A673 (cell line): ENCODE measurements at regions not wholly inside any gene's neighbourhood (a gene's known extent, or its start where the extent isn't known, plus 50 kb on each side); places are given as distances from the start of the nearest gene placed in this dataset.

Experiments
- BruUV-seq: library from RNA; stranded (reverse); fragments of 400-500 nt; replicated peaks from 2 replicates; lab custom pipeline; 2021; lab: Mats Ljungman, UMichigan
- CTCF ChIA-PET: fragments of 300-600 bp; sonication (Branson Sonifier 250); formaldehyde crosslinking; loops from one replicate; lab custom pipeline; 2022; ENCODE audit warnings: antibody characterized with exemption; lab: Charles Lee
- POLR2A ChIA-PET: fragments of 300-600 bp; sonication (Branson Sonifier 250); formaldehyde crosslinking; loops from one replicate; lab custom pipeline; 2022; ENCODE audit warnings: antibody characterized with exemption; ENCODE audit not compliant: low non-redundant PET; lab: Charles Lee
- DNase-seq: peaks from one replicate; pipeline ENCODE4 v3.0.0-alpha.2; 2015; ENCODE audit warnings: low spot score
- H3K27ac ChIP-seq: fragments of 200-600 bp; sonication (generic); 2 replicates; pipeline ENCODE4 v1.5.1; 2016; ENCODE audit warnings: mixed run types, low read depth, mild to moderate bottlenecking, mixed read lengths, antibody characterized with exemption, low read length; ENCODE audit not compliant: poor library complexity, severe bottlenecking
- H3K27me3 ChIP-seq: fragments of 200-600 bp; sonication (generic); replicated peaks from 2 replicates; pipeline ENCODE4 v1.6.1; 2017; ENCODE audit warnings: mixed run types, low read depth, mild to moderate bottlenecking, mixed read lengths, antibody characterized with exemption, low read length; ENCODE audit not compliant: insufficient read depth, poor library complexity
- H3K36me3 ChIP-seq: fragments of 200-600 bp; sonication (generic); 2 replicates; pipeline ENCODE4 v1.6.1; 2016; ENCODE audit warnings: mixed run types, mild to moderate bottlenecking, mixed read lengths, antibody characterized with exemption, low read length; ENCODE audit not compliant: insufficient read depth, poor library complexity, severe bottlenecking
- H3K4me1 ChIP-seq: fragments of 200-600 bp; sonication (generic); 2 replicates; pipeline ENCODE4 v1.6.1; 2017; ENCODE audit warnings: mixed run types, mild to moderate bottlenecking, mixed read lengths, antibody characterized with exemption, low read length; ENCODE audit not compliant: insufficient read depth, poor library complexity, severe bottlenecking
- H3K4me3 ChIP-seq: fragments of 200-600 bp; sonication (generic); 2 replicates; pipeline ENCODE4 v1.5.1; 2016; ENCODE audit warnings: low read depth, mixed run types, mild to moderate bottlenecking, mixed read lengths, low read length; ENCODE audit not compliant: poor library complexity, severe bottlenecking
- H3K9me3 ChIP-seq: fragments of 200-600 bp; sonication (generic); 2 replicates; pipeline ENCODE4 v1.6.1; 2016; ENCODE audit warnings: mixed run types, low read depth, mild to moderate bottlenecking, mixed read lengths, antibody characterized with exemption, low read length; ENCODE audit not compliant: poor library complexity, severe bottlenecking
- CTCF ChIP-seq: fragments of 300-800, 200-600 bp; sonication (generic); conservative IDR thresholded peaks from 2 replicates; pipeline ENCODE4 v1.5.1; 2017; ENCODE audit warnings: low read depth, mild to moderate bottlenecking, antibody characterized with exemption, low read length, moderate library complexity, mixed read lengths
- EZH2 ChIP-seq: fragments of 200-600 bp; sonication (generic); IDR thresholded peaks from 2 replicates; pipeline ENCODE4 v1.6.1; 2017; ENCODE audit warnings: borderline replicate concordance, low read depth, mild to moderate bottlenecking, mixed read lengths, antibody characterized with exemption, low read length; ENCODE audit not compliant: poor library complexity, severe bottlenecking
- intact Hi-C: fragments of 100-400 bp; cut with micrococcal nuclease; formaldehyde crosslinking; loops from one replicate; pipeline ENCODE4 v1.10.0; 2022; ENCODE audit not compliant: unreplicated experiment

- DNase-seq: no peak
- Histone ChIP-seq H3K27ac (no peak overlapping the region), H3K4me3 (no peak overlapping the region), H3K27me3 (no peaks in the 10 kb centered on the region), H3K9me3 (no peaks in the 10 kb centered on the region), H3K36me3 (no peaks in the 10 kb centered on the region), H3K4me1 (peaks cover 22% of the 10 kb centered on the region)
- CTCF ChIA-PET: no interaction called here
- POLR2A ChIA-PET: no interaction called here
- BruUV-seq: no TSS peak
- TF ChIP-seq EZH2 (no peak), CTCF (no peak)
- intact Hi-C loops: no loop called here
Measured at GRCh38 chr11:123328281-123328867, 101.7 kb upstream of the GRAMD1B start.

- no peak overlapping the region for H3K4me3 ChIP-seq
- POLR2A ChIA-PET: no interaction called here
- no TSS peak for BruUV-seq
- no peak for TF ChIP-seq EZH2
- no peak for DNase-seq
- H3K27ac ChIP-seq: no peak overlapping the region
- peaks cover 10% of the 10 kb centered on the region for H3K4me1 ChIP-seq
- no peaks in the 10 kb centered on the region for H3K36me3 ChIP-seq
- CTCF ChIA-PET: no interaction called here
- no peaks in the 10 kb centered on the region for H3K9me3 ChIP-seq
- no peaks in the 10 kb centered on the region for H3K27me3 ChIP-seq
- intact Hi-C loops: no loop called here
Measured at GRCh38 chr11:123325533-123325932, 104.5 kb upstream of the GRAMD1B start.

- Histone ChIP-seq H3K36me3 (no peaks in the 10 kb centered on the region), H3K27ac (no peak overlapping the region), H3K27me3 (no peaks in the 10 kb centered on the region), H3K4me1 (no peaks in the 10 kb centered on the region), H3K4me3 (no peak overlapping the region), H3K9me3 (no peaks in the 10 kb centered on the region)
- POLR2A ChIA-PET: no interaction called here
- intact Hi-C loops: no loop called here
- no peak for DNase-seq
- CTCF ChIA-PET: interaction anchor here (0.6 kb wide), 1 partner anchor 23 kb away, joined by 7 read pairs; no protein-coding TSS in a partner anchor
- TF ChIP-seq EZH2 (no peak), CTCF (no peak)
- no TSS peak for BruUV-seq
Measured at GRCh38 chr11:123323568-123323967, 106.5 kb upstream of the GRAMD1B start.

- Histone ChIP-seq H3K9me3 (no peaks in the 10 kb centered on the region), H3K4me3 (no peak overlapping the region), H3K4me1 (no peaks in the 10 kb centered on the region), H3K36me3 (no peaks in the 10 kb centered on the region), H3K27me3 (no peaks in the 10 kb centered on the region), H3K27ac (no peak overlapping the region)
- ChIA-PET CTCF (interaction anchor here (1.8 kb wide), 1 partner anchor 60 kb away, joined by 4 read pairs; no protein-coding TSS in a partner anchor), POLR2A (no interaction called here)
- DNase-seq: no peak
- no TSS peak for BruUV-seq
- intact Hi-C loops: no loop called here
- TF ChIP-seq CTCF: no peak
- TF ChIP-seq EZH2: no peak
Measured at GRCh38 chr11:123321636-123322035, 108.4 kb upstream of the GRAMD1B start.
